NCI-H1436 treated with DMSO at 0.1 percent for 48 hours (cell line): ENCODE measurements at regions not wholly inside any gene's neighbourhood (a gene's known extent, or its start where the extent isn't known, plus 50 kb on each side); places are given as distances from the start of the nearest gene placed in this dataset.
"Not testable (repeated sequence)": the region's sequence is repeated elsewhere in the genome, so short reads cannot be mapped to it uniquely, and the experiment has no call there.

Experiments
- DNase-seq: peaks from one replicate; lab custom pipeline; 2025; lab: John Stamatoyannopoulos, UW

- no peak for DNase-seq
These were observed 90.6 kb upstream of the BCL2L14 start for GRCh38 chr12:11980115-11980514.

- DNase-seq = no peak
These were observed 89.5 kb upstream of the BCL2L14 start for GRCh38 chr12:11981121-11981733.

GRCh38 chr12:11984417-11984816 lies 86.3 kb upstream of the BCL2L14 start:
- no peak for DNase-seq

GRCh38 chr12:11986165-11986564 lies 84.6 kb upstream of the BCL2L14 start:
- no peak for DNase-seq

GRCh38 chr12:11987901-11988300 lies 82.8 kb upstream of the BCL2L14 start:
- no peak for DNase-seq

- no peak for DNase-seq
These were observed 79.1 kb upstream of the BCL2L14 start for GRCh38 chr12:11991604-11992003.

GRCh38 chr12:11992515-11992914 lies 78.2 kb upstream of the BCL2L14 start:
- DNase-seq = no peak

GRCh38 chr12:11998307-11998943 lies 72.3 kb upstream of the BCL2L14 start:
- not testable (repeated sequence) for DNase-seq

GRCh38 chr12:11998944-11999315 lies 71.8 kb upstream of the BCL2L14 start:
- no peak for DNase-seq

- no peak for DNase-seq
These were observed 67.1 kb upstream of the BCL2L14 start for GRCh38 chr12:12003609-12004008.

GRCh38 chr12:12004524-12004923 lies 66.2 kb upstream of the BCL2L14 start:
- no peak for DNase-seq

- DNase-seq = no peak
These were observed 63.6 kb upstream of the BCL2L14 start for GRCh38 chr12:12007001-12007712.

GRCh38 chr12:12007713-12008231 lies 63.0 kb upstream of the BCL2L14 start:
- no peak for DNase-seq

GRCh38 chr12:12008232-12008850 lies 62.4 kb upstream of the BCL2L14 start:
- DNase-seq = no peak

- DNase-seq = peak; percentile 77
These were observed 61.7 kb upstream of the BCL2L14 start for GRCh38 chr12:12008931-12009611.

- DNase-seq = not testable (repeated sequence)
These were observed 60.9 kb upstream of the BCL2L14 start for GRCh38 chr12:12009749-12010276.

GRCh38 chr12:12010277-12011039 lies 60.3 kb upstream of the BCL2L14 start:
- no peak for DNase-seq

GRCh38 chr12:12011880-12012260 lies 58.9 kb upstream of the BCL2L14 start:
- no peak for DNase-seq

GRCh38 chr12:12015073-12015685 lies 55.6 kb upstream of the BCL2L14 start:
- DNase-seq = no peak

- no peak for DNase-seq
These were observed 54.2 kb upstream of the BCL2L14 start for GRCh38 chr12:12016284-12017100.
